SHP77 (cell line): ENCODE measurements at regions not wholly inside any gene's neighbourhood (a gene's known extent, or its start where the extent isn't known, plus 50 kb on each side); places are given as distances from the start of the nearest gene placed in this dataset.
A peak's percentile ranks its signal among the peaks of the same experiment; 100 is the strongest.
"Not testable (repeated sequence)": the region's sequence is repeated elsewhere in the genome, so short reads cannot be mapped to it uniquely, and the experiment has no call there.

Source experiments
- DNase-seq, 2 experiments: peaks; one replicate each; lab custom pipeline; 2025; lab: John Stamatoyannopoulos, UW

DNA sequence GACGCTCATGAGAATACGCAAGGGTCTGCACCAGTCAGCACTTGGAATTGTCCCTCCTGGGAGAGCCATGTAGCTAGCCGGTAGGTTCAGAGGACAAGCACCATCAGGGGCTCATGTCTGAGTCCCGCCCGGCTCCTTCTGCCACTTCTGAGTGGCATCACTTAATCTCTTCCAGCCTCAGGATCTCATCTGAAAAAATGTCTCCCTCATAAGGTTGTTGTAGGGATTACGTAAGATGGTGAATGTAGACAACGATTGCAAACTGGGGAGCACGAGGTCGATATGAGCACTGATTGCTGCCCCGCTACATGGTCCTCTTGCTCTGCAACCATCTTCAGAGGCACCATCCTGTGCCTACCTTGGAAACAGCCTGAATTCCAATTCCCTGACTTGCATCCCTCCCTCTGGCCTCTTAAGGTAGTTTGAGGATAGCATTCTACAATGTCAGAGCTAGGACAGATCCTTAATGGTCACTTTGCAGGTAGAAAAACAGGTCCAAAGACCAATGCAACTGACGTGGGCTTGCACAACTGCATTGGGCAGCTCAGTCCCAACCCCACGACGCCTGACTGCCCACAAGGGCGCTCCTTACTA, 115.8 kb upstream of the TMEM45B start:
- DNase-seq: no peak

GRCh38 chr11:129700701-129701100, 114.9 kb upstream of the TMEM45B start:
- no peak for DNase-seq

DNA sequence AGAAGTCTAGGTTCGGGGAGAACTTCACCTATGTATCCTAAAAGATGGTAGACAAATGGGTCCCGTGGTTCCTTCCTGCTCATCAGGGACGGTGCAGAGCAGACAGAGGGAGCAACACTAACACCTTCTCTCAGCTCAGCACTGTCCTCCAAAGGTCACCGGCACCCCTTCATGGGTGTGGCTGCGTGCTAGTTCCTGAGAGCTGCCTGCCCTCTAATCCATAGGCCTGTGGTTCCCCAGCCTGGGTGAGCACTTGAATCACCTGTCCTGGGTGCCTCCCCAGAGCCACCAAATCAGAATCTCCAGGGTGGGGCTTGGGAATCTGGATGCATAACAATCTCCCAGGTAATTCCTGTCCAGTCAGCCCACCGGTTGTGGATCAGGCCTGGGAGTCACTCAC, 113.9 kb upstream of the TMEM45B start:
- no peak for DNase-seq

DNA sequence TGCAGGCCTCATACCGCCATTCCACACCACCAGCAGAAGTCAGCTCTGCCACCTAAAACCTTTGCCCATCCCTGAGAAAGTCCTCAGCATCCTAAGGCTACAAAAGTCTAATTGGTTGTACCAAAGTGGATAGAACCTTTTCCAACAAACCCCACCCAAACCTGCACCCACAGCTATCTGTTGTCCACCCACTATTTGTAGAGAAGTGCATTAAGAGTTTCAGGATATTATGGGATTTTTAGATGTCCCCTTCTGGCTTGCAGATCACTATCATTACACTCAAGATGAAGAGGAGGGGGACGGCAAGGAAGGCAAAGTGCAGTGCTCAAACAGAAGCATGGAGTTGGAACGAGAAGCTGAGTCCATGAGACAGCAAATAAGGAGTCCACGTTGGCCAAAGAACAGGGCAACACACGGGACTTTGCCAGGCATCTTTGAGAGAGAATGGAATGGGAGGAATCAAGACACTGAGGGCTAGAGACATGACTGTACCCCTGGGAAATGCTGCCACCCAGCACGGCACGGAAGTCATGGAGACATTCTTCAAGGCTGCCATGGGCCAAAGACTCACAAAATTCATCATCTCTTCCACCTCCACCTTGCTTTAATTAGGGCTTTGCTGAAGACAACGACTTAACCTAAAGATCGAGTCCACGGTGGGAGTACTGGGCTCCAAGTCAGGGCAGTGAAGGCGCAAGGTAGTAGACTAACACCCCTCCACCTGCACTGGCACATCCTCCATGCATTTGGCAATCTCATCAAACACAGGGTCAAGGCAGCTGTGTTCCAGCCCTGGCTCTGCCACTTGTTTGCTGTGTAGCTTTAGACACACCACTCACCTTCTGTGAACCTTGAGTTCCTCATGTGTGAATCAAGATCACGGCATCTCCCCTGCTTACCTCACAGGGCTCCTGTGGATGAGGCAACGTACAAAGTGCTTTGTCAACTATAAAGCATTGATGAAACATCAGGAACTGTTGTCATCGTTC, 112.9 kb upstream of the TMEM45B start:
- no peak for DNase-seq

GRCh38 chr11:129703846-129704245, 111.8 kb upstream of the TMEM45B start:
- DNase-seq: no peak

GRCh38 chr11:129704831-129705230, 110.8 kb upstream of the TMEM45B start:
- DNase-seq: no peak

DNA sequence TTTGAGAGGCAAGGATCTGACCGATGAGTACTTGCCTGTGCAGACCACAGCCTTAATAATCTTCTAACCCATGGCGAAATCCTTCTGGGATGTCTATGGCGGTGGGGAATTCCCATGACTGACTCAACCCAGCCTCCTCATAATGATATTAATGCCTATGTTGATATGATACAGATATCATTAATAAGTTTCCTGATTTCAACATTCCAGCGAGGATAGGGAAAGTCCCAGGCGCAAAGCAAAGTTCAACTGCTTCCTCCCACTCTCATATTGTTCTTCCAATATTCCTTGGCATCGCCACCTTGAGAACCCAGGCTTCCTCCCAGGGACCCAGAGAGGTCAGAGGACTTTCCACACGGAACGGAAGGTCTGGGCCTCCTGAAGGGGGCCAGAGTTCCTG, 110.3 kb upstream of the TMEM45B start:
- DNase-seq: no peak

DNA sequence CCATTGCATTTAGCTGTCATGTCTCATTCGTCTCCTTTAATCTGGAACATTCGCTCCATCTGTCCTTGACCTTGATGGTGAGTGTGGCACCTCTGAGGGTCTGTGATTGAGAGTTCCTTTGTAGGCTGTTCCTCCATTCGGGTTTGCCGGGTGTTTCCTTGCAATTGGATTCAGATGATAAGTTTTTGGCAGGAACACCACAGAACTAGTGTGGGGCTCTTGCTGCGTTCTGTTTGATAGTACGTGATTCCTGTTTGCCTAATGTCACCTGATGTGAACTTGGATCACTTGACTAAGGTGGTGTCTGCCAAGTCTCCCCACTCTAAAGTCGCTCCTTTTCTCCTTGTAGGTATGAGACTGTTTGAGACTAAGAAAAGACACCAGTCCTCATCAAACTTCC, 109.7 kb upstream of the TMEM45B start:
- DNase-seq: no peak

DNA sequence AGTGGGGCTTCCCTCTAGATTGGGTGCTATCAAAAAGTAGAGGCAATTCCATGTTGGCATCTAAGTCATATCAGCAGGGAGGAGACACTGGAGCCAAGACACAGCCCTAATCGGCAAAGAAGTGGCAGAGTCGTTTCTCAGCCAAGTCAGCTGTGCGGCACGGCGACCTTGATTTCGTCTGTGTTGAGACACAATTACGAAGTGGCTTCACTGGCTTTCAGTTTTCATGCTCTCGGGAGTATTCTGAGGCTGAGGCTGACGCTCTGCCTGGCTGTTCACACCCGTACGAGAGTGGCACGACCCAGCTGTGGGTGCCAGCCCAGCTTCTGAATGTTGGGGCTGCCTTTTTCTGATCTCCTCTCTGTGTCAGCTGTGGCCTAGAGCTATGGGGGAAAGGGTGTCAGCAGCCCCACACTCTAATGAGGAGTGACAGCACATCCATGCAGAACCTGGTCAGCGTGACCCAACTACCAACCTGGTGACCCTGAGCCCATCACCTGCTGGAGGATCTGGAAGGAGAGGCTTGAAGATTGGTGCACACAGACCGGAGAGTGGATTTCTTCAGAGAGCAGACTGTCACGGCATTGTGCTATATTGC, 105.7 kb upstream of the TMEM45B start:
- no peak for DNase-seq

GRCh38 chr11:129710423-129710822, 105.2 kb upstream of the TMEM45B start:
- DNase-seq: no peak

- no peak for DNase-seq
Measured at GRCh38 chr11:129711760-129712159, 103.9 kb upstream of the TMEM45B start.

DNA sequence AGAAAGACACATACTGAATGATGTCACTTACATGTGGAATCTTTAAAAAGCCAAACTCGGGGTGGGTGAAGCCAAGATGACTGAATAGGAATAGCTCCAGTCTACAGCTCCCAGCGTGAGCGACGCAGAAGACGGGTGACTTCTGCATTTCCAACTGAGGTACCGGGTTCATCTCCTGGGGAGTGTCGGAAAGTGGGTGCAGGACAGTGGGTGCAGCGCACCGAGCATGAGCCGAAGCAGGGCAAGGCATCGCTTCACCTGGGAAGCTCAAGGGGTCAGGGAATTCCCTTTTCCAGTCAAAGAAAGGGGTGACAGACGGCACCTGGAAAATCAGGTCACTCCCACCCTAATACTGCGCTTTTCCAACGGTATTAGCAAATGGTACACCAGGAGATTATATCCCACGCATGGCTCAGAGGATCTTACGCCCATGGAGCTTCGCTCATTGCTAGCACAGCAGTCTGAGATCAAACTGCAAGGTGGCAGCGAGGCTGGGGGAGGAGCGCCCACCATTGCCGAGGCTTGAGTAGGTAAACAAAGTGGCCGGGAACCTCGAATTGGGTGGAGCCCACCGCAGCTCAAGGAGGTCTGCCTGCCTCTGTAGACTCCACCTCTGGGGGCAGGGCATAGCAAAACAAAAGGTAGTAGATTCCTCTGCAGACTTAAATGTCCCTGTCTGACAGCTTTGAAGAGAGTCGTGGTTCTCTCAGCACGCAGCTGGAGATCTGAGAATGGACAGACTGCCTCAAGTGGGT, 103.0 kb upstream of the TMEM45B start:
- DNase-seq: not testable (repeated sequence)

GRCh38 chr11:129719037-129719436, 96.6 kb upstream of the TMEM45B start:
- DNase-seq: no peak

DNA sequence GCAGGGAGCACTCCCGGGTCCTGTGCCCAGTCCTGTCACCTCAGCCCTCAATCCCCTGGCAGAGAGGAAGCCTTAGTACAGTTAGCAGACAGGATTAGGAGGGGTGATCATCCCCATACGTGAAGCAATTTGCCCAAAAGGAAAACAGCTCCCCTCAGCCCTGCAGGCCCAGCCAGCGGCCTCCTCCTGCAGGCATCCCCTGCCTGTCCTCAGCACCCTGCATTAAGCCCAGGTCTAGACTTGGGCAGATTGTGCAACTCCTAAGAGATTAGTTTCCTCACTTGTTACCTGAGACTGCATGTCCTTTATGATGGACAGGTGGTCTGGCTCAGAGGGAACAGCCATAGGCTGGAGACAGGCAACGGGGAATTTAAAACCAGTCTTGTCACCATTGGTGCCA, 95.5 kb upstream of the TMEM45B start:
- no peak for DNase-seq

DNA sequence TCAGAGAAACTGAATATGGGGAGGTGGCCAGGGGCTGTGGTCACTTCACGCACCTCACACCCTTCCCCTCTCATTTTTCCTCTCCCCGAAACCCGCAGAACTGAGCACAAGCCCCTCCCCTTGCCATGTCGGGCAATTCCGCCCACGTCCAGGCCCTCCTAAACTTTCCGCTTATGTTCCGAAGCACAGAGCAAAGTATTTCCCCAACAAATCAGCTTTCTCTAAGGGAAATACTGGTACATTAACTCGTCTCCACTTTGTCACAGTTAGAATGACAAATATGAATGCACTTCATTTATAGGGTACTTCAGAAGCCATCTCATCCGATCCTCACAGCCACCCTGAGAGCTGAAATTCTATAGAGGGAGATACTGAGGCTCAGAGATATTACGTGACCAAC, 94.7 kb upstream of the TMEM45B start:
- no peak for DNase-seq

DNA sequence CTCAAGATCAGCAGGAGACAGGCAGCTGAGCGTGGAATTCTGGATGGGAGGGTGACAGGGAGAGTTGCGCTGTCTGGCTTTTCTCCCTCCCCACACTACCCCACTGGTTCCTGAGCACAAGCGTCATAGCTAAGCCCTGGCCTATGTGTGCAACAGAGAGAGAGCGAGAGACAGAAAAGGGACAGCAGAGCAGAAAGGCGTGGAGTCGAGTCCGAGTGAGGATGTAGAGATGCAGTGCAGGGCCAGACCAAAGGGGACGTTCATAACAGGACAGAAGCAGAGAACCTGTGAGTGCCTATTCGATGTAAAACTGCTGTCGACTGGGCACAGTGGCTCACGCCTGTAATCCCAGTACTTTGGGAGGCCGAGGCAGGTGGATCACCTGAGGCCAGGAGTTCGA, 94.0 kb upstream of the TMEM45B start:
- DNase-seq: no peak

GRCh38 chr11:129722529-129722928, 93.1 kb upstream of the TMEM45B start:
- DNase-seq: no peak

DNA sequence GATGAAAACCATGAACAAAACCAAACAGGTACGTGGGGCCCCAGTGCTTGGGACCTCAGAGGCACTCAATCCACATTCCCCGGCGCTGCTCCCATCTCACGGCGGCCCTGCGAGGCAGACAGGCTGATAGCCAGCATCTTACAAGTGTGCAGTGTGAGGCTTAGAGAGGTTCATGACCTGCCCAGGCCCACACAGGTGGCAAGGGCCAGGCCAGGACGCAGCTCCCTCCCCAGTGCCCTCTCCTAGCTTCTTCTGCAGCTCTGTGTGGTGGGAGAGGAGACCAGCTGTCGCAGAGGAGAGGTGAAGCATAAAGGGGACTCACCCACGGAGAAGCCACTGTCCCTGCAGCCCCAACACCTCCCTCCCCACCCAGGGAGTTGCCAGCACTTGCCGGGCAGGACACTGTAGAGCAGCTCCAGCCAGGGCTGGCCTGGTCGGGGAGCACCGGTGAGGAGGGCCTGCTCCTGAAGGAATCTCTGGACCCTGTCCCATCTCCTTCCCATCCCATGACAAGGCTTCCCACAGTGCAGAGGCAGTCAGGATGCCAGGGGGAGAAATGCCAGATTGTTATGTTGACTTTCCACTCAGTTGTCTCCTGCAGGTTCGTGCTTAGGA, 92.4 kb upstream of the TMEM45B start:
- DNase-seq: no peak

- DNase-seq: peak; percentile 25 to 35
Measured at GRCh38 chr11:129723761-129724162, 91.9 kb upstream of the TMEM45B start.

DNA sequence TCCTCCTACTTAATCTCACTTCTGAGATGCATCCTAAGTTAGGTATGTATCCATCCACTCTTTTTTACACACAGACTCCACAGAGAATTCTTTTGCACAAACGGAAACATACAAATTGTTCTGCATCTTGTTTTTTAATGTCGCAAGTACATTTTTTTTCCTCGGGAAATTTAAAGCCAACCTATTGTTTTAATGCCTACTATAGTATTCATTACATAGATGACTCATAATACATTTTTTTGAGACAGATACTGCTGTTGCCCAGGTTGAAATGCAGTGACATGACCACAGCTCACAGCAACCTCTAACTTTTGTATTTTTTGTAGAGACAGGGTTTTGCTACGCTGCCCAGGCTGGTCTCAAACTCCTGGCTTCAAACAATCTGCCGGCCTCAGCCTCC, 90.8 kb upstream of the TMEM45B start:
- no peak for DNase-seq

GRCh38 chr11:129726179-129726578, 89.5 kb upstream of the TMEM45B start:
- DNase-seq: no peak

DNA sequence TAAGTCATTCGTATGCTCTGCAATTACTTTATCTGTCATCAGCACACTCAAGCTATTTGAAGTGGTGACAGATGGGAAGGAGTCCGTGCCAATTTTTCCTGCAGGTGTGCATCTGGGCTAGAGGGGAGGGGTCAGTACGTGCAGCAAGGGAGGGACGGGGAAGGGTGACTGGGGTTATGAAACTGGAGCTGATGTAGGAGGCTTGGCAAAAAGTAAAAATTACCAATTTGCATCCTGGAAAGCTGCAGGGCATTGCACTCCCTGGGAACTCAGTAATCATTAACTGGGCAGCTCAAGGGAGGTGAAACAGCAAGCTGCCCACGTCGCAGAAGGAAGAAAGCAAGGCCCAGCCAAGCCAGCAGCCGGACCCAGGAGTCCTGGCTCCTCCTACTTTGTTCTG, 87.1 kb upstream of the TMEM45B start:
- peak; percentile 47 to 51 for DNase-seq
